Lower lobe of right lung (tissue), 2 donors: ENCODE measurements at regions not wholly inside any gene's neighbourhood (a gene's known extent, or its start where the extent isn't known, plus 50 kb on each side); places are given as distances from the start of the nearest gene placed in this dataset.

Experiments used
- ATAC-seq, 2 donors: fragments of 200-7000 bp; cut with Tn5 transposase; one replicate each; pipeline ENCODE4 v1.9.1; 2020 to 2022; ENCODE audit warnings: mild to moderate bottlenecking in 2 of 2, moderate library complexity in 2 of 2
- DNase-seq: peaks from one replicate; pipeline ENCODE4 v3.0.0-alpha.2; 2020
- H3K27ac ChIP-seq: fragments of 200-600 bp; one replicate; pipeline ENCODE4 v1.8.0; 2022
- H3K27me3 ChIP-seq: fragments of 200-600 bp; one replicate; pipeline ENCODE4 v1.8.0; 2022; ENCODE audit warnings: low read depth
- H3K36me3 ChIP-seq: fragments of 200-600 bp; one replicate; pipeline ENCODE4 v1.8.0; 2022; ENCODE audit warnings: mild to moderate bottlenecking
- H3K4me1 ChIP-seq: fragments of 200-600 bp; one replicate; pipeline ENCODE4 v1.8.0; 2022
- H3K4me3 ChIP-seq: fragments of 200-600 bp; one replicate; pipeline ENCODE4 v1.8.0; 2022; ENCODE audit warnings: mild to moderate bottlenecking
- H3K9me3 ChIP-seq: fragments of 200-600 bp; one replicate; pipeline ENCODE4 v1.8.0; 2022
- intact Hi-C: fragments of 100-400 bp; cut with DNase I; formaldehyde crosslinking; loops from one replicate; pipeline ENCODE4 v1.11.0; 2022
- TF ChIP-seq, protein P1 (sequence below): fragments of 200-600 bp; IDR thresholded peaks from one replicate; pipeline ENCODE4 v1.8.0; 2022; ENCODE audit warnings: antibody characterized with exemption, mild to moderate bottlenecking
- donor health status: DM: no; HTN: yes; CAD: no; lungs with severe emphysema.

GRCh38 chr13:40228496-40228895 is 437.9 kb downstream of the FOXO1 start:
- Histone ChIP-seq H3K27ac (no peak overlapping the region), H3K27me3 (no peaks in the 10 kb centered on the region), H3K36me3 (no peaks in the 10 kb centered on the region), H3K4me1 (no peaks in the 10 kb centered on the region), H3K4me3 (no peak overlapping the region), H3K9me3 (no peaks in the 10 kb centered on the region)
- DNase-seq (no peak), ATAC-seq (no peak)
- TF ChIP-seq, protein P1, sequence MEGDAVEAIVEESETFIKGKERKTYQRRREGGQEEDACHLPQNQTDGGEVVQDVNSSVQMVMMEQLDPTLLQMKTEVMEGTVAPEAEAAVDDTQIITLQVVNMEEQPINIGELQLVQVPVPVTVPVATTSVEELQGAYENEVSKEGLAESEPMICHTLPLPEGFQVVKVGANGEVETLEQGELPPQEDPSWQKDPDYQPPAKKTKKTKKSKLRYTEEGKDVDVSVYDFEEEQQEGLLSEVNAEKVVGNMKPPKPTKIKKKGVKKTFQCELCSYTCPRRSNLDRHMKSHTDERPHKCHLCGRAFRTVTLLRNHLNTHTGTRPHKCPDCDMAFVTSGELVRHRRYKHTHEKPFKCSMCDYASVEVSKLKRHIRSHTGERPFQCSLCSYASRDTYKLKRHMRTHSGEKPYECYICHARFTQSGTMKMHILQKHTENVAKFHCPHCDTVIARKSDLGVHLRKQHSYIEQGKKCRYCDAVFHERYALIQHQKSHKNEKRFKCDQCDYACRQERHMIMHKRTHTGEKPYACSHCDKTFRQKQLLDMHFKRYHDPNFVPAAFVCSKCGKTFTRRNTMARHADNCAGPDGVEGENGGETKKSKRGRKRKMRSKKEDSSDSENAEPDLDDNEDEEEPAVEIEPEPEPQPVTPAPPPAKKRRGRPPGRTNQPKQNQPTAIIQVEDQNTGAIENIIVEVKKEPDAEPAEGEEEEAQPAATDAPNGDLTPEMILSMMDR = no peak
- intact Hi-C loops = no loop called here

- Histone ChIP-seq H3K27ac (no peak overlapping the region), H3K4me1 (no peaks in the 10 kb centered on the region), H3K4me3 (no peak overlapping the region), H3K27me3 (no peaks in the 10 kb centered on the region), H3K9me3 (no peaks in the 10 kb centered on the region), H3K36me3 (no peaks in the 10 kb centered on the region)
- DNase-seq (no peak), ATAC-seq (no peak)
- TF ChIP-seq, protein P1 = no peak
- intact Hi-C loops = no loop called here
These were observed 437.5 kb downstream of the FOXO1 start for GRCh38 chr13:40228990-40229389.

GRCh38 chr13:40230833-40231266 is 435.6 kb downstream of the FOXO1 start:
- no peak overlapping the region for H3K27ac ChIP-seq
- TF ChIP-seq, protein P1 = no peak
- no peak overlapping the region for H3K4me3 ChIP-seq
- no peaks in the 10 kb centered on the region for H3K9me3 ChIP-seq
- intact Hi-C loops = no loop called here
- no peaks in the 10 kb centered on the region for H3K4me1 ChIP-seq
- DNase-seq = no peak
- no peak for ATAC-seq
- no peaks in the 10 kb centered on the region for H3K27me3 ChIP-seq
- H3K36me3 ChIP-seq = no peaks in the 10 kb centered on the region

DNA sequence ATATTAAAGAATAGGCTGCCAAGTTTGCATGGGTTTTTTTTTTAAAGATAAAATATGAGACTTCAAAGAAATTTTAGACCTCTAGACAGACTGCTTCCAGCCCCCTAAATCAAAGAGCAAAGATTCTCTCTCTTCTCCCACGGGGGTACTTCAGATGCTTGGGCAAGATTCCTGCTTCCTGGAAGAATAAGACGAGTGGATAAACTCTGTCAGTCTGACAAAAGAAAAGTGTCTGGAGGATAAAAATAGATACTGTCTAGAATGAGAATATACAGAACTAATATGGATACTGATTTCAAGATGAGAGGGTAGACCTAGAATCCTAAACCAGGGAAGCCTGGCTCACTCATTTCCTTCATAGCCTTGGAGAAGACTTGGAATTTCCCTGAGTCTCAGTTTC is 435.1 kb downstream of the FOXO1 start:
- Histone ChIP-seq H3K4me3 (no peak overlapping the region), H3K9me3 (no peaks in the 10 kb centered on the region), H3K36me3 (no peaks in the 10 kb centered on the region), H3K27me3 (no peaks in the 10 kb centered on the region), H3K4me1 (no peaks in the 10 kb centered on the region), H3K27ac (no peak overlapping the region)
- ATAC-seq (no peak), DNase-seq (no peak)
- TF ChIP-seq, protein P1 = no peak
- intact Hi-C loops = no loop called here

DNA sequence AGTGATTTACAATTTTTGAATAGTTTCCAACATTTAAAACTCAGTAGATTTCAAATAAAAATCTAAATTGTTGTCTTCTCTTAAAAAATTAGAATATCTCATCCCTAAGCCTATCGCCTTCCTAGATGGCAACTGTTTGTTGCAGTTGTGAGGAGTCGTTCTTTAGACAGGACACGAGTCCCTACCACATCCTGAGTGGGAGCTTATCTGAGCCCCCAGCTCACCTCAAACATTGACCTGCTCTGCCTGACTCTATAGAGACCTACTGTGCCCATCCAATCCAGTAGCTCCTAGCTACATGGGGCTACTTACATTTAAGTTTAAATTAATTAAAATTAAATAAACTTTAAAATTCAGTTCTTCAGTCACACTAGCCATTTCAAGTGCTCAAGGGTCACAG is 434.7 kb downstream of the FOXO1 start:
- no peaks in the 10 kb centered on the region for H3K9me3 ChIP-seq
- no peak overlapping the region for H3K4me3 ChIP-seq
- no peaks in the 10 kb centered on the region for H3K27me3 ChIP-seq
- no peak overlapping the region for H3K27ac ChIP-seq
- TF ChIP-seq, protein P1 = no peak
- intact Hi-C loops = no loop called here
- H3K36me3 ChIP-seq = no peaks in the 10 kb centered on the region
- DNase-seq (no peak), ATAC-seq (no peak)
- no peaks in the 10 kb centered on the region for H3K4me1 ChIP-seq
